Pancreas (tissue), 10 donors: ENCODE measurements at regions not wholly inside any gene's neighbourhood (a gene's known extent, or its start where the extent isn't known, plus 50 kb on each side); places are given as distances from the start of the nearest gene placed in this dataset.

Experiments used
- ATAC-seq, 4 donors: fragments of 200-7000 bp; cut with Tn5 transposase; one replicate each; pipeline versions ENCODE4 v1.8.0 to v1.9.1; 2020; ENCODE audit warnings: mild to moderate bottlenecking in 4 of 4, moderate library complexity in 4 of 4
- DNase-seq, 6 donors: peaks; one replicate each; pipeline ENCODE4 v3.0.0-alpha.2; 2020
- FAIRE-seq: peaks from 2 replicates; lab custom pipeline; 2012; peaks lifted over from hg19 to GRCh38; lab: Jason Lieb, UNC
- H3K27ac ChIP-seq, 4 donors: fragments of 200-600 bp; sonication (generic); 1 replicate in 3 of 4; 2 replicates in 1 of 4; pipeline versions ENCODE4 v1.5.0 to v1.8.0; 2020
- H3K27me3 ChIP-seq, 4 donors: fragments of 200-600 bp; one replicate each; pipeline ENCODE4 v1.8.0; 2021
- H3K36me3 ChIP-seq, 3 donors: fragments of 200-600 bp; sonication (generic) in 1 of 3; one replicate each; pipeline versions ENCODE4 v1.5.0 to v1.8.0; 2020 to 2021
- H3K4me1 ChIP-seq, 3 donors: fragments of 200-600 bp; one replicate each; pipeline ENCODE4 v1.8.0; 2021
- H3K4me3 ChIP-seq, 4 donors: fragments of 200-600 bp; sonication (generic) in 2 of 4; one replicate each; pipeline versions ENCODE4 v1.5.0 to v1.8.0; 2020 to 2021
- H3K9me3 ChIP-seq, 4 donors: fragments of 200-600 bp; one replicate each; pipeline ENCODE4 v1.8.0; 2021
- WGBS, 2 donors: extraction: QIAGEN DNeasy Blood & Tissue Kit; methylation state at CpG; one replicate each; pipeline ENCODE4 v1.1.7; 2013; 5-methylcytosine and 5-hydroxymethylcytosine counted together
- intact Hi-C, 3 donors: fragments of 100-400 bp; cut with DNase I; formaldehyde crosslinking; loops; one replicate each; pipeline versions ENCODE4 v1.11.1 to v1.14.2; 2022
- TF ChIP-seq, protein P1 (sequence below), 4 donors: fragments of 200-600 bp; sonication (generic) in 3 of 4; IDR thresholded peaks; one replicate each; pipeline versions ENCODE4 v1.5.0 to v1.8.0; 2021; ENCODE audit warnings: antibody characterized with exemption in 4 of 4
- donor health status: healthy with polysubstance abuse.
- donor health status: DM: no; HTN: no; CAD: no; lungs with moderate emphysema.
- donor health status: DM: no; HTN: no; CAD: no.
- donor health status: control.
- donor health status: control.
- donor health status: Bipolar disorder and iron deficiency.
- donor health status: DM: yes; HTN: yes; CAD: no.
- donor health status: DM: no; HTN: no; CAD: no.
- donor health status: DM: no; HTN: no; CAD: no.
- donor health status: DM: yes; HTN: yes; CAD: no.

DNA sequence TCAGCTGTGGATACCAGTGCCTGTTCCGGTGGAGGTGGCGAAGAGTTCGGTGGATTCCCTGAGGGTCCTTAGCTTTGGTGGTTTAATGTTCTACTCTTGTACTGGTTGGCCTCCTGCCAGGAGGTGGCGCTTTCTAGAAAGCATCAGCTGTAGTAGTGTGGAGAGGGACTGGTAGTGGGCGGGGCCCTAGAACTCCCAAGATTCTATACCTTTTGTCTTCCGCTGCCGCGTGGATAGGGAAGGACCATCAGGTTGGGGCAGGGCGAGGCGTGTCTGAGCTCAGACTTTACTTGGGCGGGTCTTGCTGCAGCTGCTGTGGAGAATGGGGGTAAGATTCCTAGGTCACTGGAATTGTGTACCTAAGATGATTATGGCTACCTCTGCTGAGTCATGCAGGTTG is 390.3 kb downstream of the FAM47A start:
- H3K36me3 ChIP-seq: no peaks in the 10 kb centered on the region
- no peaks in the 10 kb centered on the region for H3K9me3 ChIP-seq
- ATAC-seq (no peak), FAIRE-seq (no peak), DNase-seq (peak in 1 of 6 donors; percentile 39)
- no peaks in the 10 kb centered on the region for H3K4me1 ChIP-seq
- WGBS, 2 donors: 74 to 77% methylated on average over 11 of the region's 11 CpGs
- H3K27ac ChIP-seq: no peak overlapping the region
- no peak overlapping the region for H3K4me3 ChIP-seq
- TF ChIP-seq, protein P1, sequence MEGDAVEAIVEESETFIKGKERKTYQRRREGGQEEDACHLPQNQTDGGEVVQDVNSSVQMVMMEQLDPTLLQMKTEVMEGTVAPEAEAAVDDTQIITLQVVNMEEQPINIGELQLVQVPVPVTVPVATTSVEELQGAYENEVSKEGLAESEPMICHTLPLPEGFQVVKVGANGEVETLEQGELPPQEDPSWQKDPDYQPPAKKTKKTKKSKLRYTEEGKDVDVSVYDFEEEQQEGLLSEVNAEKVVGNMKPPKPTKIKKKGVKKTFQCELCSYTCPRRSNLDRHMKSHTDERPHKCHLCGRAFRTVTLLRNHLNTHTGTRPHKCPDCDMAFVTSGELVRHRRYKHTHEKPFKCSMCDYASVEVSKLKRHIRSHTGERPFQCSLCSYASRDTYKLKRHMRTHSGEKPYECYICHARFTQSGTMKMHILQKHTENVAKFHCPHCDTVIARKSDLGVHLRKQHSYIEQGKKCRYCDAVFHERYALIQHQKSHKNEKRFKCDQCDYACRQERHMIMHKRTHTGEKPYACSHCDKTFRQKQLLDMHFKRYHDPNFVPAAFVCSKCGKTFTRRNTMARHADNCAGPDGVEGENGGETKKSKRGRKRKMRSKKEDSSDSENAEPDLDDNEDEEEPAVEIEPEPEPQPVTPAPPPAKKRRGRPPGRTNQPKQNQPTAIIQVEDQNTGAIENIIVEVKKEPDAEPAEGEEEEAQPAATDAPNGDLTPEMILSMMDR (IDR thresholded peaks at IDR 0.05): no peak
- intact Hi-C loops: no loop called here
- H3K27me3 ChIP-seq: no peaks in the 10 kb centered on the region

DNA sequence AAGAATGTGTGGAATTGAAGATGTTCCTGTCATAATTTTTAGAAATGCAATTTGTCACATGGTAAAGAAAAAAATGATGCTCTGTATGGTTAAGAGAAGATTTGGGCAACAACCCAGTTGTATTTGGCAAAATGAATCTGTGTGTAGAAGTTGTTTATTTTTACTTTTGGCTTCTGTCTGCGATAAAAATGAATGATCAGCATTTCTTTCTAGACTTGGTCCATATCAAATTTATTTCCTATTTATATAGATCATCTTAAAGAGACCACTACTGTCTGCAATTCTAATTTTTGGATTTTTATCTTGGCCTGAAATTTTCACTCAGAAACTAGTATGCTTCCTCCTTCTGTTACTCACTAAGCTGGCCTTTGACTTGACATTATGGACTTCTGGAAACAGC is 396.9 kb downstream of the FAM47A start:
- TF ChIP-seq, protein P1 (IDR thresholded peaks at IDR 0.05): no peak
- Histone ChIP-seq H3K4me1 (no peaks in the 10 kb centered on the region), H3K36me3 (no peaks in the 10 kb centered on the region), H3K9me3 (no peaks in the 10 kb centered on the region), H3K27ac (no peak overlapping the region), H3K27me3 (peaks cover 0 to 6% (median 0%) of the 10 kb centered on the region in 4 donors), H3K4me3 (no peak overlapping the region)
- no peak for ATAC-seq
- 65 to 69% methylated on average over 1 of the region's 1 CpG for whole genome bisulfite sequencing, 2 donors
- no peak for FAIRE-seq
- DNase-seq: no peak
- intact Hi-C loops: no loop called here

DNA sequence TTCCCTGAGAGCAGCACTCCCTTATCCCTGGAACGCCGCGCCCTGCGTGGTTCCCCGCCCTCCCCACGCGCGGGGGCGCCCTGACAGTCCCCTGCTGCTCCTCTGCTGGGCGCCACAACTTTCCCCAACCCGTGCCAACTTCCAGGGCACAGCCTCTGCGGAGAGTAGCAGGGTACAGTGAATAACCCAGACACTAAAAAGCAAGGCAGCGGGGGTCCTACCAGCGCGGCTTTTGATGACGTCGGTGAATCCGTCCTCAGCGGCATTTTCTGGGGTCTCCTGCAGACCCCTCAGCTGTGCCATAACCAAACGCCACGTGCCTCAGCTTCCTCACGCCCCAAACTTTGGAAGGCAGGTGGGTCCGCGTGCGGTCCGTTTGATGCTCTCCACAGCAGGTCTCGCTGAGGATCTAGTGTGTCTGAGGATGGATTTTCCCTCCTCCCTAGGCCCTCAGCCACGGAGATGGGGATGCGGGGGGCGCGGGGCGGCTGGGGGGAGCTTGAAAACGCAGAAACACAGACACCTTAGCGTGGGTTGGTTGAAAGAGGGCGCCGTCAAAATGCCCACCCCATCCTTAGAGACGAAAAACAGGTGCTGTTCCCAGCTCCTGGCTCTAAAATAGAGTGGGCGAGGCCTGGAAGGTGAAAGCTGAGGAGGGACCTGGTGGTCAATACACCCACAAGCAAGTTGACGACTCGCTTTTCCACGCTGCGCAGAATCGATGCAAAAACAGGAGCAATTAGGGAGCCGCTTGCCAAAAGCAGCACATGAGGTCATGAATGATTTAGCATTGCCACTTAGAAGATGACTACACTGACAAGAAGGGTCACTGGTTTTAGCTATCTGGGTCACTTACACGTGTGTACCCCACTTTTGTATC is 405.6 kb downstream of the FAM47A start:
- intact Hi-C loops: no loop called here
- Histone ChIP-seq H3K4me1 (no peaks in the 10 kb centered on the region), H3K9me3 (no peaks in the 10 kb centered on the region), H3K27ac (no peak overlapping the region), H3K4me3 (peak overlapping the region in 1 of 4 donors; percentile 35), H3K27me3 (peaks cover 0 to 19% (median 0%) of the 10 kb centered on the region in 4 donors), H3K36me3 (no peaks in the 10 kb centered on the region)
- TF ChIP-seq, protein P1 (IDR thresholded peaks at IDR 0.05): no peak
- WGBS, 2 donors: 12 to 16% methylated on average over 45 of the region's 45 CpGs
- FAIRE-seq (no peak), DNase-seq (peak in 5 of 6 donors; percentile 2 to 53 (median 9)), ATAC-seq (peak; percentile 38 to 80 (median 74))

DNA sequence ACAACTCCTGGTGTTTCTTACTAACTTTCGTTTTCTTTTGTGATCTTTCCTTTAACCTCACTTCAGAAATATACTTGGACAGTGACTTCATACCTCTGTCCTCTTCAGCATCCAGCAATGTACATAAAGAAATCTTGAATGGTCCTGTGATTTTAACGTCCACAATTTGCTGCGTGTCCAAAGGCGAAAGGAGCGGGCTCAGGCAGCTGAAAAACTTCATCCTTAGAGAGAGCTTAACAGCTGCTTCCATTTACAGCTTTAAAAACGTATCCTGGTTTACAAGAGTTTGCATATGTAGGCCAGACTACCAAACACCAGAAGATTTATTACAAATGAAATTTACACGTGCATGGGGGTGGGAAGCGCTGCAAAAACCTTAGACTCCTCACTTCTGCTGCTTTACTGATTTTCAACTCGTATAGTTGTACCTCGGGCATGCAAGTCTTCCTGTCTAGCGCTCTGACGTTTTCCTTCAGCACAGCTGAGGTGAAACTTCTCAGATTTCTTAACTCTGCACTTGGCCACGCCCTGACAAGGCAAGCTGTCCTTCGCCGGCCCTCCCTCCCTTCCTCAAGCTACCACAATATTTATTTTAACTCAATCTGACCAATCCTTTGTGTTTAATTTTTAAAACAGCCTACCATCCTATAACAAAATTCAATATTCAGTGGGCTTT is 406.4 kb downstream of the FAM47A start:
- Histone ChIP-seq H3K27ac (no peak overlapping the region), H3K4me3 (peak overlapping the region in 2 of 4 donors; percentile 17 to 35), H3K27me3 (peaks cover 0 to 15% (median 0%) of the 10 kb centered on the region in 4 donors), H3K4me1 (no peaks in the 10 kb centered on the region), H3K36me3 (no peaks in the 10 kb centered on the region), H3K9me3 (no peaks in the 10 kb centered on the region)
- WGBS, 2 donors: 2 to 13% methylated on average over 15 of the region's 15 CpGs
- peak; percentile 66 to 95 (median 80) for ATAC-seq
- intact Hi-C loops: no loop called here
- TF ChIP-seq, protein P1 (IDR thresholded peaks at IDR 0.05): no peak
- DNase-seq: peak in 3 of 6 donors; percentile 6 to 27 (median 7)
- no peak for FAIRE-seq
